HEK293T (cell line): ENCODE measurements at regions not wholly inside any gene's neighbourhood (a gene's known extent, or its start where the extent isn't known, plus 50 kb on each side); places are given as distances from the start of the nearest gene placed in this dataset.

Experiments used
- BHLHE40 ChIP-seq: fragments of 450-650 bp; IDR thresholded peaks from 2 replicates; pipeline ENCODE4 v1.6.1; 2016; ENCODE audit warnings: mild to moderate bottlenecking, moderate library complexity, borderline replicate concordance
- CTBP1 ChIP-seq: fragments of 450-650 bp; IDR thresholded peaks from 2 replicates; pipeline ENCODE4 v1.6.1; 2016; ENCODE audit warnings: borderline replicate concordance
- ELF4 ChIP-seq: fragments of 450-650 bp; IDR thresholded peaks from 2 replicates; pipeline ENCODE4 v1.6.1; 2017; ENCODE audit warnings: antibody characterized with exemption
- FOXM1 ChIP-seq: fragments of 450-650 bp; IDR thresholded peaks from 2 replicates; pipeline ENCODE4 v1.6.1; 2017; ENCODE audit warnings: mild to moderate bottlenecking, borderline replicate concordance
- HDGF ChIP-seq: fragments of 450-650 bp; IDR thresholded peaks from 2 replicates; pipeline ENCODE4 v1.6.1; 2017; ENCODE audit warnings: antibody characterized with exemption, borderline replicate concordance
- SP1 ChIP-seq: fragments of 450-650 bp; IDR thresholded peaks from 2 replicates; pipeline ENCODE4 v1.6.1; 2017
- SUZ12 ChIP-seq: fragments of 450-650 bp; IDR thresholded peaks from 2 replicates; pipeline ENCODE4 v1.6.1; 2016; ENCODE audit warnings: mild to moderate bottlenecking
- TARDBP ChIP-seq: fragments of 450-650 bp; IDR thresholded peaks from 2 replicates; pipeline ENCODE4 v1.6.1; 2016
- ZNF384 ChIP-seq: fragments of 450-650 bp; IDR thresholded peaks from 2 replicates; pipeline ENCODE4 v1.6.1; 2016

DNA sequence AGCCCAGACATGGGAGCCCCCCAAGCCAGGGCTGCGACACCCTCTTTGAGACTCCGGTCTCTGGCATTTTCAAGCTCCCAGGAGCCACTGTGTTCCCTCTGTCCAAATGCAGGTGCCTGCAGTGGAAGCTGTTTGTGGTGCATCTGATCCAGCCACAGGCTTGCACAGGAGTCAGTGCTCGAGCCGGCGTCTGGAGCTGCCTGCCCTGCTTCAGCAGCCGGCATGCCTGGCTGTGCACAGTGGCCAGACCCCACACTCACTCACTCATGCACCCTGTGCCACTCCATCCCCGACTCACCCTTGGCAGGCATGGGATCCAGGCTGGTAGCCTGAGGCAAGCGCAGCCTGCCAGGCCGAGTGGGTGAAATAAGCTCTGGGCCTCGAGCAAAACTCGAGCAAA, 555.0 kb upstream of the CCDC54 start:
- no peak for TF ChIP-seq ZNF384
- TF ChIP-seq HDGF = no peak
- no peak for TF ChIP-seq ELF4
- TF ChIP-seq FOXM1 = no peak
- TF ChIP-seq CTBP1 = no peak
- no peak for TF ChIP-seq SUZ12
- TF ChIP-seq TARDBP = no peak
- TF ChIP-seq BHLHE40 = no peak
- TF ChIP-seq SP1 = no peak
